Thyroid gland (tissue), 4 donors: ENCODE measurements at regions not wholly inside any gene's neighbourhood (a gene's known extent, or its start where the extent isn't known, plus 50 kb on each side); places are given as distances from the start of the nearest gene placed in this dataset.

ENCODE experiments used
- CTCF ChIP-seq, 6 experiments: fragments of 200-600 bp in 3 of 6; fragments of 450-650 bp in 3 of 6; sonication (generic) in 3 of 6; IDR thresholded peaks; one replicate each; pipeline ENCODE4 v1.5.1; 2016 to 2019; ENCODE audit warnings: antibody characterized with exemption in 6 of 6, mild to moderate bottlenecking in 2 of 6, inconsistent platforms in 1 of 6, moderate library complexity in 1 of 6
- POLR2A ChIP-seq, 2 donors: fragments of 450-650 bp; IDR thresholded peaks; one replicate each; pipeline ENCODE4 v1.6.1; 2017; ENCODE audit warnings: antibody characterized with exemption in 2 of 2, mild to moderate bottlenecking in 2 of 2, moderate library complexity in 1 of 2

GRCh38 chr7:121800916-121801675 lies 71.9 kb upstream of the PTPRZ1 start:
- TF ChIP-seq POLR2A (IDR thresholded peaks at IDR 0.05) (no peak), CTCF (IDR thresholded peaks at IDR 0.05) (no peak)
